NCI-H82 treated with DMSO at 0.1 percent for 48 hours (cell line): ENCODE measurements at regions not wholly inside any gene's neighbourhood (a gene's known extent, or its start where the extent isn't known, plus 50 kb on each side); places are given as distances from the start of the nearest gene placed in this dataset.
A peak's percentile ranks its signal among the peaks of the same experiment; 100 is the strongest.

Experiments
- DNase-seq: peaks from one replicate; lab custom pipeline; 2025; ENCODE audit not compliant: unreplicated experiment; lab: John Stamatoyannopoulos, UW

GRCh38 chr20:52590100-52590499 lies 382.1 kb upstream of the TSHZ2 start:
- DNase-seq, result no peak

GRCh38 chr20:52589251-52589812 lies 382.8 kb upstream of the TSHZ2 start:
- DNase-seq, result no peak

- DNase-seq, result no peak
Measured at GRCh38 chr20:52586660-52587059, 385.5 kb upstream of the TSHZ2 start.

GRCh38 chr20:52585333-52585732 lies 386.8 kb upstream of the TSHZ2 start:
- no peak for DNase-seq

- DNase-seq, result no peak
Measured at GRCh38 chr20:52578559-52578958, 387.0 kb upstream of the ZFP64 start.

GRCh38 chr20:52577696-52578095 lies 386.1 kb upstream of the ZFP64 start:
- DNase-seq, result no peak

GRCh38 chr20:52572687-52573086 lies 381.1 kb upstream of the ZFP64 start:
- peak; percentile 81 for DNase-seq

- no peak for DNase-seq
Measured at GRCh38 chr20:52569201-52569600, 377.6 kb upstream of the ZFP64 start.

- no peak for DNase-seq
Measured at GRCh38 chr20:52565614-52566013, 374.0 kb upstream of the ZFP64 start.

GRCh38 chr20:52564594-52564993 lies 373.0 kb upstream of the ZFP64 start:
- DNase-seq, result no peak

GRCh38 chr20:52552181-52552872 lies 360.7 kb upstream of the ZFP64 start:
- DNase-seq, result no peak

- DNase-seq, result no peak
Measured at GRCh38 chr20:52542131-52542530, 350.6 kb upstream of the ZFP64 start.

GRCh38 chr20:52540509-52540908 lies 348.9 kb upstream of the ZFP64 start:
- DNase-seq, result no peak

- DNase-seq, result no peak
Measured at GRCh38 chr20:52539891-52540290, 348.3 kb upstream of the ZFP64 start.

GRCh38 chr20:52536841-52537400 lies 345.3 kb upstream of the ZFP64 start:
- no peak for DNase-seq

- DNase-seq, result no peak
Measured at GRCh38 chr20:52536040-52536439, 344.5 kb upstream of the ZFP64 start.

- DNase-seq, result no peak
Measured at GRCh38 chr20:52534616-52535015, 343.0 kb upstream of the ZFP64 start.

GRCh38 chr20:52533401-52533800 lies 341.8 kb upstream of the ZFP64 start:
- DNase-seq, result no peak

GRCh38 chr20:52532674-52533073 lies 341.1 kb upstream of the ZFP64 start:
- no peak for DNase-seq

GRCh38 chr20:52530571-52530970 lies 339.0 kb upstream of the ZFP64 start:
- DNase-seq, result no peak

- DNase-seq, result no peak
Measured at GRCh38 chr20:52529826-52530225, 338.2 kb upstream of the ZFP64 start.

GRCh38 chr20:52524861-52525260 lies 333.3 kb upstream of the ZFP64 start:
- DNase-seq, result no peak

GRCh38 chr20:52518735-52519134 lies 327.2 kb upstream of the ZFP64 start:
- DNase-seq, result no peak
